OCI-LY1 (cell line): ENCODE measurements at regions not wholly inside any gene's neighbourhood (a gene's known extent, or its start where the extent isn't known, plus 50 kb on each side); places are given as distances from the start of the nearest gene placed in this dataset.

Experiments
- H2AFZ ChIP-seq: fragments of 200-600 bp; sonication (generic), shearing (Covaris generic); 2 replicates; pipeline ENCODE4 v1.6.0; 2014; ENCODE audit warnings: antibody characterized with exemption, mild to moderate bottlenecking, low read length
- H3F3A ChIP-seq: fragments of 200-600 bp; sonication (generic), shearing (Covaris generic); 2 replicates; pipeline ENCODE4 v1.6.0; 2014; ENCODE audit warnings: mild to moderate bottlenecking, antibody characterized with exemption, low read length, moderate library complexity; ENCODE audit not compliant: insufficient read depth
- H3K27ac ChIP-seq: fragments of 200-600 bp; sonication (generic); 2 replicates; pipeline ENCODE4 v1.5.1; 2014; ENCODE audit warnings: low read length, mixed run types, mild to moderate bottlenecking, low read depth; ENCODE audit not compliant: poor library complexity, severe bottlenecking
- H3K27me3 ChIP-seq: fragments of 200-600 bp; sonication (generic); 2 replicates; pipeline ENCODE4 v1.6.0; 2014; ENCODE audit warnings: antibody characterized with exemption, mild to moderate bottlenecking, low read length, moderate library complexity; ENCODE audit not compliant: insufficient read depth
- H3K36me3 ChIP-seq: fragments of 200-600 bp; sonication (generic); 2 replicates; pipeline ENCODE4 v1.6.1; 2014; ENCODE audit warnings: mild to moderate bottlenecking, antibody characterized with exemption, low read length, moderate library complexity, mixed read lengths; ENCODE audit not compliant: insufficient read depth
- H3K4me1 ChIP-seq: fragments of 200-600 bp; sonication (generic); 2 replicates; pipeline ENCODE4 v1.5.1; 2014; ENCODE audit warnings: mild to moderate bottlenecking, low read length, moderate library complexity; ENCODE audit not compliant: insufficient read depth, severe bottlenecking
- H3K4me2 ChIP-seq: fragments of 200-600 bp; sonication (generic), shearing (Covaris generic); 2 replicates; pipeline ENCODE4 v1.6.1; 2014; ENCODE audit warnings: low read length
- H3K4me3 ChIP-seq: fragments of 200-600 bp; sonication (generic); 2 replicates; pipeline ENCODE4 v1.5.1; 2014; ENCODE audit warnings: low read length, low read depth, mild to moderate bottlenecking, mixed read lengths; ENCODE audit not compliant: poor library complexity, severe bottlenecking
- H3K79me2 ChIP-seq: fragments of 200-600 bp; shearing (Covaris generic); 2 replicates; pipeline ENCODE4 v1.6.1; 2016; ENCODE audit warnings: mixed run types, low read length, mixed read lengths; ENCODE audit not compliant: insufficient read depth
- H3K9ac ChIP-seq: fragments of 200-600 bp; sonication (generic), shearing (Covaris generic); 2 replicates; pipeline ENCODE4 v1.6.1; 2014; ENCODE audit warnings: mild to moderate bottlenecking, low read length, mixed read lengths
- H3K9me2 ChIP-seq: fragments of 200-600 bp; sonication (generic), shearing (Covaris generic); 2 replicates; pipeline ENCODE4 v1.6.1; 2014; ENCODE audit warnings: low read depth, mild to moderate bottlenecking, low read length, mixed read lengths
- H3K9me3 ChIP-seq: fragments of 200-600 bp; shearing (Covaris generic); 2 replicates; pipeline ENCODE4 v1.6.1; 2014; ENCODE audit warnings: low read length, mixed read lengths
- H4K20me1 ChIP-seq: fragments of 200-600 bp; sonication (generic), shearing (Covaris generic); 2 replicates; pipeline ENCODE4 v1.6.0; 2016; ENCODE audit warnings: mild to moderate bottlenecking, low read length; ENCODE audit not compliant: insufficient read depth
- CTCF ChIP-seq: fragments of 200-600 bp; sonication (generic), shearing (Covaris generic); IDR thresholded peaks from 2 replicates; pipeline ENCODE4 v1.5.1; 2017; ENCODE audit warnings: mild to moderate bottlenecking, antibody characterized with exemption, low read length, moderate library complexity, mixed read lengths
- EZH2 ChIP-seq: fragments of 200-600 bp; sonication (generic), shearing (Covaris generic); IDR thresholded peaks from 2 replicates; pipeline ENCODE4 v1.8.0; 2017; ENCODE audit warnings: borderline replicate concordance, mixed run types, mild to moderate bottlenecking, antibody characterized with exemption, low read length, moderate library complexity, mixed read lengths

- no peak overlapping the region for H3K4me3 ChIP-seq
- no peak overlapping the region for H3K4me2 ChIP-seq
- no peak overlapping the region for H3K27ac ChIP-seq
- no peak overlapping the region for H2AFZ ChIP-seq
- H3K27me3 ChIP-seq: no peaks in the 10 kb centered on the region
- no peaks in the 10 kb centered on the region for H3K4me1 ChIP-seq
- no peaks in the 10 kb centered on the region for H3K9me2 ChIP-seq
- H3F3A ChIP-seq: no peaks in the 10 kb centered on the region
- no peaks in the 10 kb centered on the region for H4K20me1 ChIP-seq
- TF ChIP-seq CTCF: no peak
- no peaks in the 10 kb centered on the region for H3K36me3 ChIP-seq
- H3K9ac ChIP-seq: no peak overlapping the region
- no peaks in the 10 kb centered on the region for H3K79me2 ChIP-seq
- H3K9me3 ChIP-seq: no peaks in the 10 kb centered on the region
These were observed 678.4 kb upstream of the DIAPH2 start for GRCh38 chrX:96006281-96006680.

- Histone ChIP-seq H3K4me3 (no peak overlapping the region), H2AFZ (no peak overlapping the region), H3K27me3 (no peaks in the 10 kb centered on the region), H3K27ac (no peak overlapping the region), H3K9me3 (no peaks in the 10 kb centered on the region), H3F3A (no peaks in the 10 kb centered on the region), H3K79me2 (no peaks in the 10 kb centered on the region), H3K36me3 (no peaks in the 10 kb centered on the region), H3K9ac (no peak overlapping the region), H3K9me2 (no peaks in the 10 kb centered on the region), H3K4me1 (no peaks in the 10 kb centered on the region), H3K4me2 (no peak overlapping the region), H4K20me1 (no peaks in the 10 kb centered on the region)
- no peak for TF ChIP-seq EZH2
- no peak for TF ChIP-seq CTCF
These were observed 657.2 kb upstream of the DIAPH2 start for GRCh38 chrX:96027407-96027806.

- Histone ChIP-seq H3K9me2 (no peaks in the 10 kb centered on the region), H3K27me3 (no peaks in the 10 kb centered on the region), H3K4me1 (no peaks in the 10 kb centered on the region), H3K9me3 (no peaks in the 10 kb centered on the region), H3K36me3 (no peaks in the 10 kb centered on the region), H3K4me3 (no peak overlapping the region), H3K9ac (no peak overlapping the region), H3K27ac (no peak overlapping the region), H2AFZ (no peak overlapping the region), H3K79me2 (no peaks in the 10 kb centered on the region), H3K4me2 (no peak overlapping the region), H4K20me1 (no peaks in the 10 kb centered on the region), H3F3A (no peaks in the 10 kb centered on the region)
- TF ChIP-seq EZH2 (no peak), CTCF (no peak)
These were observed 632.6 kb upstream of the DIAPH2 start for GRCh38 chrX:96052078-96052477.
